ENCODE measurements at regions not wholly inside any gene's neighbourhood (a gene's known extent, or its start where the extent isn't known, plus 50 kb on each side); places are given as distances from the start of the nearest gene placed in this dataset.

- no peaks in the 10 kb centered on the region for H3K79me2 ChIP-seq (ENCODE audit: control insufficient read depth, low read length)
- H3K9me3 ChIP-seq (ENCODE audit: control insufficient read depth, insufficient read depth, low read length) = no peaks in the 10 kb centered on the region
- H3F3A ChIP-seq (ENCODE audit: control insufficient read depth, insufficient read depth) = no peaks in the 10 kb centered on the region
- TF ChIP-seq CTCF (IDR thresholded peaks at IDR 0.05; ENCODE audit: low read depth, low read length, poor library complexity, severe bottlenecking) = no peak
- no peak for TF ChIP-seq EZH2phosphoT487 (IDR thresholded peaks at IDR 0.05; ENCODE audit: borderline replicate concordance, low read length)
- no peak overlapping the region for H3K4me2 ChIP-seq (ENCODE audit: low read length)
- H3K4me3 ChIP-seq (ENCODE audit: low read length) = no peak overlapping the region
- no peaks in the 10 kb centered on the region for H3K9me2 ChIP-seq (replicated peaks; ENCODE audit: control insufficient read depth, low read length)
- H3K27me3 ChIP-seq (ENCODE audit: control insufficient read depth, low read length) = no peaks in the 10 kb centered on the region
- H3K36me3 ChIP-seq (ENCODE audit: control insufficient read depth, low read length) = no peaks in the 10 kb centered on the region
- H3K4me1 ChIP-seq (ENCODE audit: control insufficient read depth, low read length) = no peaks in the 10 kb centered on the region
- no peak overlapping the region for H3K27ac ChIP-seq (ENCODE audit: low read depth, low read length)
- no peaks in the 10 kb centered on the region for H4K20me1 ChIP-seq (ENCODE audit: control insufficient read depth, insufficient read depth, low read depth, low read length)
Measured at GRCh38 chr9:28770226-28770625, 1196.9 kb upstream of the C9orf72 start.

GRCh38 chr9:28770827-28771226 is 1197.5 kb upstream of the C9orf72 start:
- Histone ChIP-seq H3K4me2 (ENCODE audit: low read length) (no peak overlapping the region), H4K20me1 (ENCODE audit: control insufficient read depth, insufficient read depth, low read depth, low read length) (no peaks in the 10 kb centered on the region), H3K27me3 (ENCODE audit: control insufficient read depth, low read length) (no peaks in the 10 kb centered on the region), H3F3A (ENCODE audit: control insufficient read depth, insufficient read depth) (no peaks in the 10 kb centered on the region), H3K36me3 (ENCODE audit: control insufficient read depth, low read length) (no peaks in the 10 kb centered on the region), H3K9me3 (ENCODE audit: control insufficient read depth, insufficient read depth, low read length) (no peaks in the 10 kb centered on the region), H3K27ac (ENCODE audit: low read depth, low read length) (no peak overlapping the region), H3K4me3 (ENCODE audit: low read length) (no peak overlapping the region), H3K79me2 (ENCODE audit: control insufficient read depth, low read length) (no peaks in the 10 kb centered on the region), H3K4me1 (ENCODE audit: control insufficient read depth, low read length) (no peaks in the 10 kb centered on the region), H3K9me2 (replicated peaks; ENCODE audit: control insufficient read depth, low read length) (no peaks in the 10 kb centered on the region)
- TF ChIP-seq EZH2phosphoT487 (IDR thresholded peaks at IDR 0.05; ENCODE audit: borderline replicate concordance, low read length) (no peak), CTCF (IDR thresholded peaks at IDR 0.05; ENCODE audit: low read depth, low read length, poor library complexity, severe bottlenecking) (no peak)

- Histone ChIP-seq H3K9me3 (ENCODE audit: control insufficient read depth, insufficient read depth, low read length) (no peaks in the 10 kb centered on the region), H4K20me1 (ENCODE audit: control insufficient read depth, insufficient read depth, low read depth, low read length) (no peaks in the 10 kb centered on the region), H3F3A (ENCODE audit: control insufficient read depth, insufficient read depth) (no peaks in the 10 kb centered on the region), H3K79me2 (ENCODE audit: control insufficient read depth, low read length) (no peaks in the 10 kb centered on the region), H3K4me3 (ENCODE audit: low read length) (no peak overlapping the region), H3K4me2 (ENCODE audit: low read length) (no peak overlapping the region), H3K27ac (ENCODE audit: low read depth, low read length) (no peak overlapping the region), H3K36me3 (ENCODE audit: control insufficient read depth, low read length) (no peaks in the 10 kb centered on the region), H3K27me3 (ENCODE audit: control insufficient read depth, low read length) (no peaks in the 10 kb centered on the region), H3K9me2 (replicated peaks; ENCODE audit: control insufficient read depth, low read length) (no peaks in the 10 kb centered on the region), H3K4me1 (ENCODE audit: control insufficient read depth, low read length) (no peaks in the 10 kb centered on the region)
- TF ChIP-seq EZH2phosphoT487 (IDR thresholded peaks at IDR 0.05; ENCODE audit: borderline replicate concordance, low read length) (no peak), CTCF (IDR thresholded peaks at IDR 0.05; ENCODE audit: low read depth, low read length, poor library complexity, severe bottlenecking) (peak; percentile 78)
Measured at GRCh38 chr9:28774433-28775235, 1201.4 kb upstream of the C9orf72 start.

Data from DOHH2 (cell line).